HG02885 (cell line): ENCODE measurements at regions not wholly inside any gene's neighbourhood (a gene's known extent, or its start where the extent isn't known, plus 50 kb on each side); places are given as distances from the start of the nearest gene placed in this dataset.

Experiments
- ATAC-seq: cut with Tn5 transposase; IDR thresholded peaks from one replicate; pipeline ENCODE4 v1.9.1; 2021; ENCODE audit warnings: mild to moderate bottlenecking; ENCODE audit not compliant: unreplicated experiment, poor library complexity

- no peak for ATAC-seq
Measured at GRCh38 chr17:77644181-77645071, 314.1 kb upstream of the TNRC6C start.

- ATAC-seq, result no peak
Measured at GRCh38 chr17:77645072-77646045, 313.1 kb upstream of the TNRC6C start.

GRCh38 chr17:77646046-77646430 lies 312.5 kb upstream of the TNRC6C start:
- no peak for ATAC-seq

DNA sequence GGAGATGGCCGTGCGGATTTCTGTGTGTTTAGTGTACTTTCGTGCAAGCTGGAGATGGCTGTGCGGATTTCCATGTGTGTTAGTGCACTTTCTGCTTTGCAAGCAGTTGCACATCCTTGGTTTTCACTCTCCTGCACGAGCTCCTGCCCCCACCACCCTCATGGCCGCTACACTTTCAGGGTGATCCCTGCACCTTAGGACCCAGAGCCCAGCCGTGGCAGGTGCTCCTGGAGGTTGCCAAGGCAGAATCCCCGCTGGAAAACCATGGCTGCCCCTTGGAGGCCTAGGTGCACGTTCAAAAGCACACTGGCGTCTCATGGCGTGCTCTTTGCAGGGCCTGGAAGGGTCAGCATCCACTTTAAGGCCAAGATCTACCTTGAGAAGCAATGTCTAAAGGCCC lies 311.0 kb upstream of the TNRC6C start:
- no peak for ATAC-seq

GRCh38 chr17:77649717-77650211 lies 308.7 kb upstream of the TNRC6C start:
- ATAC-seq, result no peak

- no peak for ATAC-seq
Measured at GRCh38 chr17:77651988-77652387, 306.5 kb upstream of the TNRC6C start.

- ATAC-seq, result no peak
Measured at GRCh38 chr17:77654296-77654695, 304.2 kb upstream of the TNRC6C start.

DNA sequence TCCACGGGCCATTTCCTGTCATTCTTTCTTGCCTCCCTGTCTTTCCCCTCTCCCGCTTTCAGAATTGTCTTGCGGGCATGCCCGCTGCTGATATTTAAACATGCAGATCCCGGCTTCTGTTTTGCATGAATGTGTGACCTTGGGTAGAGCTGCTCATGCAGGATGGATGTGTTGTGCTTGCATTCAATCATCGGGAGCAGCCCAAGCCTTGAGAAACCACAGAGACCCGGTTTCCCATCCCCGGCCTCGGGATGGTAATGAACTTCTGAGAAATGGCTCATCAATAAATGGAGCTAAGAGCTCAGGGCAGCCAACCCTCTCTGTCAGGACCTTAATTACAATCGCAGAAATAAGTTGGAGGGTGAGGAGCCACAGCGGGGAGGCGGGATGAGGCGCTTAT lies 303.7 kb upstream of the TNRC6C start:
- no peak for ATAC-seq

GRCh38 chr17:77656054-77656453 lies 302.4 kb upstream of the TNRC6C start:
- no peak for ATAC-seq

GRCh38 chr17:77657839-77658238 lies 300.7 kb upstream of the TNRC6C start:
- ATAC-seq, result no peak

DNA sequence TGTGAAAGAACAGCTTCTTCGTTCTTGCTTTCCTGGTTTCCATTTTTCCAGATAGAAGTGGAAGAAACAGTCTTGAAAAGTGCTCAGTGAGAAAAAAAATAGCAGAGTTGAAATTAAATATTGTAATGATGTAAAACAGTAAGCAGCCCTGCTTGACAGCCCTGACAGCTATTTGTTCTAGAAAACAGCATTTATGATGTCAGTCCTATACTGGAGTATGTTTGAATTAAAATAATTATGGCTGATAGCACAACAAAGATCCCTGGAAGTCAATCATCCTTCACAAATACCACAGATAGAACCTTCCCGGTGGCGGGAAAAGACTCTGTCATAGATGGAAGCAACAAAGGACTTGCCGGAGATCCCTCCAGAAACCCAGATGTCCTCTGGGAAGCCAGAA lies 298.0 kb upstream of the TNRC6C start:
- ATAC-seq, result no peak

DNA sequence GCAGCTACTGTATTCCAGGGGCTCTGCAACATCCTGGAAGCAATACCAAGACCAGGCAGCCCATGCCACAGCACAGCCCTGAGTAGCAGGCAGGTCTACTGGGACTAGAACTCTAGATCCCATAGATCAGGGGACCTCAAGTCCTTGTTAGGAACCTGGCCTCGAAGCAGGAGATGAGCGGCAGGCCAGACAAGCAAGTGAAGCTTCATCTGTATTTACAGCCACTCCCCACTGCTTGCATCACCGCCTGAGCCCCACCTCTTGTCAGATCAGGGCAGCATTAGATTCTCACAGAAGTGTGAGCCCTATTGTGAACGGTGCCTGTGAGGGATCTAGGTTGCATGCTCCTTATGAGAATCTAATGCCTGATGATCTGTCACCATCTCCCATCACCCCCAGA lies 295.7 kb upstream of the TNRC6C start:
- no peak for ATAC-seq

DNA sequence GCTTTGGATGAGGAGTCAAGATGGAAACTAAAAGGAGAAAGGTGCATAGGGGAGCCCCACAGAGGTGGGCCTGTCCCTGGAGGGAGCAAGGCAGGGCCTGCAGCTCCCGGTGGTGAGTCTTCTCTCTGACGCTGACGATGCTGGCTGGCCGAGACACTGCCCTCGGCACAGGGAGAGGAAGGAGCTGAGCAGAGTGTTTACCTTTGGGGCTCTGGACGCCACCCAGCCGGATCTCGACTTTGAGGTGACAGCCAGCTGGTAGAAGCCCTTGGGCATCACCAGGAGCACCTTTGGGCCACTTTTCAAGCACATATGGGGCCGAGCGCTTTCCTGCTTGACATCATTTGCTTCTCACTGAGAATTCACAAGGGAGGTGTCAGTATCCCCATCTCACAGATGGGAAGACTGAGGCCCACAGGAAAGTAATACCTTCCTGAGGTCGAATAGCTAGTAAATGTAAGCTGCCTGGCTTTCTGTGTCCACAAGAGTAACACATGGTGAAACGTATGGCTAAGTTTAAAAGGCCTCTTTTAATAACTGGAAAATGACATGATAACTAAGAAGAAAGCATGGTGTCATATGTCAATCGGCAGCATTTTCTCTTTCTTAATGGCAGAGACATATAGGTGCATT lies 294.3 kb upstream of the TNRC6C start:
- ATAC-seq, result no peak

DNA sequence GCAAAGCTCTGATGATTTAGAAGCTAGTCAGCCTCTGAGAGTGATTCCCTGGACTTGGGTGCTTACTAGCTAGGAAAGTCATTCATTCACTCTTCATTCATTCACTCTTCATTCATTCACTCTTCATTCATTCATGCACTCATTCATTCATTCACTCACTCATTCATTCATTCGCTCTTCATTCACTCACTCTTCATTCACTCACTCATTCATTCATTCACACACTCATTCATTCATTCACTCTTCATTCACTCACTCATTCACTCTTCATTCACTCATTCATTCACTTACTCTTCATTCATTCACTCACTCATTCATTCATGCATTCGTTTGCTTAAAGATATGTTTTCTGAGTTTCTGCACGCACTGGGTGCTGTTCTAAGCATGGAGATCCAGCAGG lies 292.7 kb upstream of the TNRC6C start:
- no peak for ATAC-seq

DNA sequence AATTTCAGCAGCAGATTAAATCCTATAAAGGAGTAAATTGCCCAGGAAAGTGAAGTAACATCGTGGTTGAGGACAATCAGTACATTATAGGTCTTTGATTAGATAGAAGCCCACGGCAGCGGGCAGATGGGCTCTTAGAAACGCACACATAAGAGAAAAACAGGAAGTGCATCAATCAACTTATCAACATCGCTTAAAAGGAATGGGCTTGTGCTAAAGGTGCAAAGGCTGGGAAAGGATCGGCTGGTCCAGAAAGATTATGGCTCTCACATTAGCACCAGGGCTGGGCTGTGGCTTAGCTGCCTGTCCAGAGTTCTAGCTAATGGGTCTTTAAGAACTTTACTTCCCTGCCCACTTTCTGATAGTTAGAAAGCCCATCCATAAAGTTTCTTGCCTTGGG lies 292.0 kb upstream of the TNRC6C start:
- ATAC-seq, result no peak

- no peak for ATAC-seq
Measured at GRCh38 chr17:77666881-77667395, 291.6 kb upstream of the TNRC6C start.

DNA sequence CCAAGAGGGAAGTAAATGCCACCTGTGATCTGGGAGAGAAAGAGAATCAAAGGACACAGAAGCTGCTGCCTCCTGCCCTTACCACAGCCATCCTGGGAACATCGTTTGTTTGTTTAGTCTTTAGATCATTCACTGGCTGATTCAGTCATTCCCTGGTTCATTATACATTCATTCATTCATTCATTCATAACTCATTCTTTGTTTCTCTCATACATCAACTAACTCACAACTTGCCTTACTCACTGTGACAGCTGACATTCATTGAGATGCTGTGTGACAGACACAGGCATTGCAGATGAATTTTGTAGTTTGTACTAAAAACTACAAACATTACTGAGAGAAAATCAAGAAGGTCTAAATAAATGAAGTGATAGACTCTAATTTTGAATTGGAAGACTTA lies 291.0 kb upstream of the TNRC6C start:
- ATAC-seq, result no peak

- no peak for ATAC-seq
Measured at GRCh38 chr17:77668518-77668917, 290.0 kb upstream of the TNRC6C start.

GRCh38 chr17:77670173-77670572 lies 288.3 kb upstream of the TNRC6C start:
- no peak for ATAC-seq

DNA sequence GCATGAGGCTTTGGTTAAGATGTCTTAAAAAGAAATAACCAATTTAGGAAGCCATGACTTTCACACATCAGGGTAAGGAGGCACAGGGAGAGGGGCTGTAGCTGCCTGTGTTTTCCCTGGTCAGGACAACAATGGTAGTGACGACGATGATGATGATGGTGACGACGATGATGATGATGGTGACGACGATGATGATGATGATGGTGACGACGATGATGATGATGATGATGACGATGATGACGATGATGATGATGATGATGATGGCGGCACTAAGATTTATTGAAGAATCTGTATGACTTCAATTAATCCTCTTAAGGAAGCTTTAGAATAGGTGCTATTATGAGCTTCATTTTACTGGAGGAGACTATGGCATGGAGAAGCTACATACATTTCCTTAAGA lies 284.1 kb upstream of the TNRC6C start:
- ATAC-seq, result no peak
